Activated naive CD4-positive, alpha-beta T cell treated with anti-CD3 and anti-CD28 coated beads, Interleukin-2, amount 10 ng/mL, durations not matched to agents 7 days and 5 days (primary cell): ENCODE measurements at regions not wholly inside any gene's neighbourhood (a gene's known extent, or its start where the extent isn't known, plus 50 kb on each side); places are given as distances from the start of the nearest gene placed in this dataset.
"Not testable (repeated sequence)": the region's sequence is repeated elsewhere in the genome, so short reads cannot be mapped to it uniquely, and the experiment has no call there.

Experiments used
- CTCF ChIA-PET: fragments of 350-600 bp; sonication (Branson Sonifier 250); formaldehyde crosslinking; loops from one replicate; lab custom pipeline; 2021; ENCODE audit warnings: antibody characterized with exemption; lab: Charles Lee
- DNase-seq: peaks from one replicate; pipeline ENCODE4 v3.0.0-alpha.2; 2020
- H3K27ac Mint-ChIP-seq: one replicate; pipeline ENCODE4 v1.8.0; 2021; ENCODE audit warnings: mild to moderate bottlenecking, moderate library complexity, mixed read lengths
- H3K27me3 Mint-ChIP-seq: one replicate; pipeline ENCODE4 v1.8.0; 2021; ENCODE audit warnings: mild to moderate bottlenecking, mixed read lengths
- H3K36me3 Mint-ChIP-seq: one replicate; pipeline ENCODE4 v1.8.0; 2021; ENCODE audit warnings: mixed read lengths
- H3K4me1 Mint-ChIP-seq: one replicate; pipeline ENCODE4 v1.8.0; 2021; ENCODE audit warnings: mixed read lengths
- H3K4me3 Mint-ChIP-seq: one replicate; pipeline ENCODE4 v1.8.0; 2021; ENCODE audit warnings: mild to moderate bottlenecking, moderate library complexity, mixed read lengths
- H3K9me3 Mint-ChIP-seq: one replicate; pipeline ENCODE4 v1.8.0; 2021; ENCODE audit warnings: mixed read lengths

DNA sequence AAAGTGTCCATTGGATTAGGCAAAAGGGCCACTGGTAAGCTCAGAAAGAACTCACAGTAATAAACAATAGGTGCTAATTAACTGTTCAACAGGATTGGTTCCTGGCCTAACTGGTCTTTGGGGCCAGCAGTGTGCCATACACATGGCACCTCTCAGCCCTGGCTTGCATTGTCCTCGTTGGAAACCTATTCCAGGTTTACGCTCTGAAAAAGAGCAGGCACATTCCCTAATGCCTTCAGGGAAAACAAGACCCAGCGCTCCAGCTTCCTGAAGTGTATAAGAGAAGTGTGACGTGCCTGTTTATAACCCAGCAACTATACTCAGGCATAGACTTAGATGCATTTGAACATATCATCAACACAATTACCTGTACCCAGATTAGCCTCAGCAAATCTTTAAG is 51.9 kb upstream of the RBM47 start:
- no peaks in the 10 kb centered on the region for H3K9me3 Mint-ChIP-seq
- no peak overlapping the region for H3K4me3 Mint-ChIP-seq
- H3K36me3 Mint-ChIP-seq: no peaks in the 10 kb centered on the region
- H3K4me1 Mint-ChIP-seq: no peaks in the 10 kb centered on the region
- CTCF ChIA-PET: no interaction called here
- no peak for DNase-seq
- peaks cover 18% of the 10 kb centered on the region for H3K27me3 Mint-ChIP-seq
- no peak overlapping the region for H3K27ac Mint-ChIP-seq

DNA sequence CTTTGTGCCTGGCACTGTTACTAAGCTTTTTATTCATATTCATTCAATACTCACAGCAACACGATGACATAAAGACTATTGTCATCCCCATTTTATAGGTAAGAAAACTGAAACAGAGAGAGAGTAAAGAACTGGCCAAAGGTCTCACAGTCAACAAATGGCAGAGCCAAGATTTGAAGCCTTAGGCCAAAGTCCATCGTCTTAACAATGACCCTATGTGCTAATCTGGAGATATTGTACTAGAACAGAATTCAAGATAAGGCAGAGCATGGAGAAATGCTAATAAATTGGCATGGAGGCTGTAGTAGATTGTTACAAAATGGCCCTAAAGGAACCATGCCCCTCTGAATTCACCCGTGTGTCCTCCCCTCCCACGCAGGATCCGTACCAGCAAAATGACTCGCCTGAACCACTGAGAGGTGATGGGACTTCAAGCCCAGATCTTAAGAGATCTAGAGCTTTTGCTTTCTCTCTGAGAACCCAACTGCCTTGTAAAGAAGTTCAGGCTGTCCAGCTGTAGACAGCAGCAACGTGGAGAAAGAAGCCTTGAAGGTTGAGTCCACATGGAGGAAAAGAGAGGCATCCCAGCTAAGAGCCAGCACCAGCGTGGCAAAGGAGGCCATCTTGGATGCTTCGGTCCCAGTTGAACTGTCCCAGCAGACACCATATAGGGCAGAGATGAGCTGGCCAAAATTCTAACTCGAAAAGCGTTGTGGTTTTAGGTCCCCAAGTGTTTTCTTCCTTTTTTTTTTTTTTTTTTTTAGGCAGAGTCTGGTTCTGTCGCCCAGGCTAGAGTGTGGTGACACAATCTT is 52.8 kb upstream of the RBM47 start:
- CTCF ChIA-PET: no interaction called here
- no peak for DNase-seq
- Mint-ChIP-seq H3K9me3 (no peaks in the 10 kb centered on the region), H3K27ac (no peak overlapping the region), H3K27me3 (peaks cover 18% of the 10 kb centered on the region), H3K4me3 (no peak overlapping the region), H3K36me3 (no peaks in the 10 kb centered on the region), H3K4me1 (no peaks in the 10 kb centered on the region)

DNA sequence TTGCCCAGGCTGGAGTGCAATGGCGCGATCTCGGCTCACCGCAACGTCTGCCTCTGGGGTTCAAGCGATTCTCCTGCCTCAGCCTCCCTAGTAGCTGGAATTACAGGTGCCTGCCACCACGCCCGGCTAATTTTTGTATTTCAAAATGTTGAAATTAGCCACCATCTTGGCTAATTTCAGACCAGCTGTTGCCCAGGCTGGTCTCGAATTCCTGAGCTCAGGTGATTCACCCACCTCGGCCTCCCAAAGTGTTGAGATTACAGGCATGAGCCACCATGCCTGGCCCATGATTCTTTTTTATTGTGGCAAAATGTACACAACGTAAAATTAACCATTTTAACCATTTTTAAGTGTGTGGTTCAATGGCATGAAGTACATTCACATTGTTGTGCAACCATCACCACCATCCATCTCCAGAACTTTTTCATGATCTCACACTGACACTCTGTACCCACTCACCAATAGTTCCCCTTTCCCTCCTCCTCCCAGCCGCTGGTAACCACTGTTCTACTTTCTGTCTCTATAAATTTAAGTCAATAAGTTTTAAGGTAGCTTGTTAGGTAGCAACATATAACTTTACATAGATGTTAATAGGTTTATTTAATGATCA is 54.0 kb upstream of the RBM47 start:
- H3K4me1 Mint-ChIP-seq, H3K36me3 Mint-ChIP-seq, CTCF ChIA-PET: not testable (repeated sequence)

DNA sequence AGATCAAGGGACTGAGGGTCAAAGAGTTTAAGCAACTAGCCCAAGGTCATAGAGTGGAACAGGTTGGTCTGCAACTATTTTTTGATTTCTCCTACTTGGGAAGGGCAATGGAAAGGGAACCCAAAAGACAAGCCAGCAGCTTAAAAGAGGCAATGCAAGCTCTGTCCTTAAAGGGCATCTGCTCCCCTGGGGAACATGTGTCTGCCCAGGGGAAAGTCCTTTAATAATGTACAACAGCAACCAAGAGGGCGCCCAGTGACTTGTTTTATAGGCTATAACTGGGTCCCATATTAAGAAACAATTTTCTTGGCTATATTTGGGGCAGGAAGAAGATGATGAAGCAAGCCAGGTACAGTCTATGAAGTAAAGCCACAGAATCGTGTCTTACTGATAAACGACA is 54.7 kb upstream of the RBM47 start:
- CTCF ChIA-PET: no interaction called here
- Mint-ChIP-seq H3K4me3 (no peak overlapping the region), H3K9me3 (no peaks in the 10 kb centered on the region), H3K36me3 (no peaks in the 10 kb centered on the region), H3K4me1 (peaks cover 10% of the 10 kb centered on the region), H3K27me3 (peaks cover 11% of the 10 kb centered on the region), H3K27ac (no peak overlapping the region)
- DNase-seq: no peak

More for the DNA sequence above, 54.0 kb upstream of the RBM47 start:
- H3K9me3 Mint-ChIP-seq, H3K4me3 Mint-ChIP-seq, DNase-seq, H3K27ac Mint-ChIP-seq: not testable (repeated sequence)
- H3K27me3 Mint-ChIP-seq: peaks cover 18% of the 10 kb centered on the region

DNA sequence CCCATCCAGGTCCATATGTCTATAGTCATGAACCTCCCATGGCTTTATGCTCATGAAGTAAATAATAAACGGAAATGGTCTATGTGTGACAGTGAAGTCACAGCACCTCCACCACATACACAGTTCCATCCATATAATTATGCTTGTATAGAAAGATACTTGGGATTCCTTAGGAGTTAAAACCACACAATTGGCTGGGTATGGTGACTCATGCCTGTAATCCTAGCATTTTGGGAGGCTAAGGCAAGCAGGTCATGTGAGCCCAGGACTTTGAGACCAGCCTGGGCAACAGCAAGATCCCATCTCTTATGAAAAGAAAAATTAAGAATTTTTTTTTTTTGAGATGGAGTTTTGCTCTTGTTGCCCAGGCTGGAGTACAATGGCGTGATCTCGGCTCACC is 55.6 kb upstream of the RBM47 start:
- Mint-ChIP-seq H3K27ac (no peak overlapping the region), H3K9me3 (no peaks in the 10 kb centered on the region), H3K4me1 (peaks cover 10% of the 10 kb centered on the region), H3K36me3 (no peaks in the 10 kb centered on the region), H3K27me3 (peaks cover 11% of the 10 kb centered on the region), H3K4me3 (no peak overlapping the region)
- no peak for DNase-seq
- CTCF ChIA-PET: no interaction called here

DNA sequence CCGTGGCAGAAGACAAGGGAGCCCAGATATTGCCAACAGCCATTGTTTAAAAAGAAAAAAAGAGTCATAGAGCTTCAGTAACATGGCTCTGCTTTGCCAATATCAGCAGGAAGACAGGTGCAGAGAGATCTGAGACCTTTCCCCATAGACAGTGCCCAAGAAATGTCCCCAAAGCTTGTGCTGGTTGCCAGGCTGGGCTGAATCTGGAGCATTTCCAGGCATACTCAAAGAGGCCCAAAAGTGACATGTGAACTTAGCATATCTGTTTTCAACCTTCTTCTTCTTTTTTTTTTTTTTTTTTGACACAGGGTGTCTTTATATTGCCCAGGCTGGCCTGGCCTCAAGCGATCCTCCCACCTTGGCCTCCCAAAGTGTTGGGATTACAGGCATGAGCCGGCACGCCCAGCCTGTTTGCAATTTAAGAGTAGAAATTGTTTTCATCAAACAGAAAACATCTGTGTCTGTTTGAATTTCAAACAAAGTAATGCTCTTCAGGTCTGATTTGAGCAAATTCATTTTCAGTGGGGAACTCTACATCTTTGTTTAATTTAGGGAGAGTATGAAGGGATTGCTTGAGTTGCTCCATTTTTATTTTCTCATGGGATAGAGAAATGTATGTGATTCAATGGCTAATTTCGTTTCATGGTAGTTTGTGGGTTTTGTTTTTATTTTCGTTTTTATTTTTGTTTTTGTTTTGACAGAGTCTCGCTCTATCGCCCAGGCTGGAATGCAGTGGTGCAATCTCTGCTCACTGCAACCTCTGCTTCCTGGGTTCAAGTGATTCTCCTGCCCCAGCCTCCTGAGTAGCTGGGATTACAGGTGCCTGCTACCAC is 56.6 kb upstream of the RBM47 start:
- H3K27me3 Mint-ChIP-seq: peaks cover 7% of the 10 kb centered on the region
- peaks cover 10% of the 10 kb centered on the region for H3K4me1 Mint-ChIP-seq
- CTCF ChIA-PET: no interaction called here
- no peak overlapping the region for H3K4me3 Mint-ChIP-seq
- H3K36me3 Mint-ChIP-seq: no peaks in the 10 kb centered on the region
- H3K9me3 Mint-ChIP-seq: no peaks in the 10 kb centered on the region
- DNase-seq: no peak
- no peak overlapping the region for H3K27ac Mint-ChIP-seq

DNA sequence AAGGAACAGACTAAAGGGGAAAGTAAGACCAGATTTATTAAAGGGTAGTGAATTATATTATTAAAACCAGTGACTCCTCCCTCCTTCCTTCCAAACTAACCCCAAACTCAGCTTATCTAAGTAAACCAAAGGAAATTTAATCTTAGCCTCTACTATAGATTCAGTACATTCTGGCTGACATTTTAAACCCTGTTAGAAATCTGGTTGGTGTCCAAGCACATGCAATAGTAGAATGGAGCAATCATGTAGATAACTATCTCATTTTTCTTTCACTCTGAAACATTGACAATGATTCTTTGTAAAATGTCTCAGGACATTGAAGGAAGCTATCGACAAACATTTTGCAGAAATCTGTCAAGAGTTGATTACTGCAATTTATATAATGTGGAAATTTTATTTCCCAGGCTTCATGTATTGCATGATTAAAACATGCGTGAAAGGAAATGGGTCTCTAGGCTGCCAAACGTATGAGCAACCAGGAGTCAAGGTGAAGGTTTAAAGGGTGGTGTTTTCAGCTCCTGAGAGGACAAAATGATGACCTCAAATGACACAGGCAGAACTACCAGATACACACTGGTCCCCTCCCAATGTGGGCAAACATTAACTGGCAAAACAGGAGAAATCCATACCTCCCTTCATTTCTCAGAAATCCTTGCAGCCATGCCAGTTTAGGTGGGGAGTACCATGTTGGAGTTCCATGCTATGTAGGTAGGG is 58.2 kb upstream of the RBM47 start:
- Mint-ChIP-seq H3K4me3 (no peak overlapping the region), H3K27me3 (peaks cover 2% of the 10 kb centered on the region), H3K9me3 (no peaks in the 10 kb centered on the region), H3K27ac (no peak overlapping the region), H3K4me1 (peaks cover 10% of the 10 kb centered on the region), H3K36me3 (no peaks in the 10 kb centered on the region)
- DNase-seq: no peak
- CTCF ChIA-PET: no interaction called here

DNA sequence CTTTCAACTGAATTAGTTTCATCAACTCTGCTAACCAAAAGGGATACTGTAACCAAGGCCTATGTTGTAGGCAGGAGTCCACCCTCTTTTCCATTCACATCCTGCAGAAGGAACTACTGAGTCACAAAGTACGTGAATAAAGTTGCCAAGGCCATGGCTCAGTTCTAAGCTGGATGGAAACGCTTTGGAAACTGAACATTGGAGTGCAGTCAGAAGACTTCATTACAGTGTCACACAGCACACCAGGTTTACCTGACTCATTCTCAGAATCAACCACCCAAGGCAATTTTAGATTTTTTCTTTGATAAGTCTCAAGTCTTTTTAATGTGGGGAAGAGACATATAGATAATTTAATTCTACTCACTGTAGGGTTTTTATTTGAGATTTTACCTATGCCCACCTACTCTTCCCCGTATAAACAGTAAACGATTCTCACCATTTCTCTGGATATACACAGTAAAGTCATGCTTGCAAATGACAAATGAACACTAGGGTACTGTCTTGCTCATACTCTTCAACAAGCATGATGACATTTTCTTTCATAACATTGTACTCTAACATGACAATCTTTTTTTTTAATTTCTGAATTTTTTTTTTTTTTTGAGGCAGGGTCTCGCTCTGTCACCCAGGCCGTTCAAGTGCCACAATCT is 58.9 kb upstream of the RBM47 start:
- DNase-seq: no peak
- CTCF ChIA-PET: no interaction called here
- Mint-ChIP-seq H3K4me3 (no peak overlapping the region), H3K27ac (no peak overlapping the region), H3K4me1 (peaks cover 10% of the 10 kb centered on the region), H3K9me3 (no peaks in the 10 kb centered on the region), H3K27me3 (no peaks in the 10 kb centered on the region), H3K36me3 (no peaks in the 10 kb centered on the region)

DNA sequence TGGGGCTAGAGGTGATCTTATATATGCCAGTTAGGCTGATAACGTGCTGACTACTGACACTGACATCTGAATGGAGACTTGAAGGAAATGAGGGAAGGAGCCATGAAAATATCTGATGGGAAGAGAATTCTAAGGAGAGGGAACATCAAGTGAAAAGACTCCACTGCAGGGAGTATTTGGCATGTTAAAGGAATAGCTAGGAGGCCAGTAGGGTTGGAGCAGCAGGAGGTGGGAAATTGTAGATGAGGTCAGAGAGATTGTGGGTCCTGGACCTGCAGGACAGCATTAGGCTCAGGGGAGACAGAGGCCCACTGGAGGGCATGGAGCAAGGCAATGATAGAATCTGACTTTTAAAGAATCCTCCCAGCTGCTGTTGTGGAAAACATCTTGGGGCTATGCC is 55.8 kb upstream of the NSUN7 start:
- CTCF ChIA-PET: no interaction called here
- Mint-ChIP-seq H3K4me3 (no peak overlapping the region), H3K4me1 (no peaks in the 10 kb centered on the region), H3K27me3 (no peaks in the 10 kb centered on the region), H3K27ac (no peak overlapping the region), H3K36me3 (no peaks in the 10 kb centered on the region), H3K9me3 (no peaks in the 10 kb centered on the region)
- DNase-seq: no peak

DNA sequence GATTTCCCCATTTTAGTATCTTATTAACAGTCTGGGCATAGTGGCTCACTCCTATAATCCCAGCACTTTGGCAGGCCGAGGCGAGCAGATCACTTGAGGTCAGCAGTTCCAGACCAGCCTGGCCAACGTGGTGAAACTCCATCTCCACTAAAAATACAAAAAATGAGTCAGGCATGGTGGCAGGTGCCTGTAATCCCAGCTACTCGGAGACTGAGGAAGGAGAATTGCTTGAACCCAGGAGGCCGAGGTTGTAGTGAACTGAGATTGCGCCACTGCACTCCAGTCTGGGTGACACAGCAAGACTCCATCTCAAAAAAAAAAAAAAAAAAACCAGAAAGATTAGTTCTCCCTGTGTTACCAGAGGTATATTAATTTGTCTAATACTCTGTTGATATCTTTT is 52.3 kb upstream of the NSUN7 start:
- H3K27me3 Mint-ChIP-seq, H3K36me3 Mint-ChIP-seq: not testable (repeated sequence)

DNA sequence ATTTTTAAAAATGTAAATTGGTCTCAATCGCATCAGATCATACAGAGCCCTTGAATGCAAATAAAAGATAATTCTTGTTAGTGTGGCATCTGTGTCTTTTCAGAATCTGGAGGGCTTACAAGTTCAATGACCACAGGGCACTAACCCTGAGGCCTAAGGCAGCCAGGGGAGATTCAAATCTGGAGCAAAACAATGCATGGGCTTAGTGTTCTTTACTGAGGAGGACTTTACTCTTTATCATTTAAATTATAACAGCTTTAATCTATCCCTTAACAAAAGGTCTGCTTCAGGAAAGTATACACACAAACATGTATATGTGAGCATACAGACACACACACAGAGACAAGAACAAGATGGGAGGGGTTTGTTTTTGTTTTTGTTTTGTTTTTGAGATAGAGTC is 51.0 kb upstream of the NSUN7 start:
- Mint-ChIP-seq H3K27me3 (no peaks in the 10 kb centered on the region), H3K27ac (no peak overlapping the region), H3K4me1 (peaks cover 14% of the 10 kb centered on the region), H3K36me3 (no peaks in the 10 kb centered on the region), H3K9me3 (no peaks in the 10 kb centered on the region), H3K4me3 (no peak overlapping the region)
- CTCF ChIA-PET: no interaction called here
- DNase-seq: no peak

More for the DNA sequence above, 52.3 kb upstream of the NSUN7 start:
- H3K4me3 Mint-ChIP-seq, H3K27ac Mint-ChIP-seq, DNase-seq, H3K9me3 Mint-ChIP-seq, CTCF ChIA-PET, H3K4me1 Mint-ChIP-seq: not testable (repeated sequence)

DNA sequence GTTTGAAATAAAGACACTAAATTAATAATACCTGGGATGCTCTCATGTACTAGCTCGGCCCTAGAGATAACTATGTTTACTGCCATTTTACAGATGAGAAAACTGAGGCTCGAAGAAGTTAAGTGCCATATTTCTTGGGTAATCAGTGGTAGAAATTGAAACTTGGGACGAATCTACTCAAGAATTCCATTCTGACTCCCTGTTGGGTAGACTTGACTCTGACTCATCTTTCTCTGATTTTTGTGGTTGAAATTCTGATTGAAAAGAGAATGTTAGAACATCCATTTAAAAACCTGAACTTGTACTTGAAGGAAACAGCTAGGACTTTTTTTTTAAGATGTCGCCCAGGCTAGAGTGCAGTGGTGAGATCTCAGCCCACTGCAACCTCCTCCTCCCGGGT is 50.1 kb upstream of the NSUN7 start:
- no peak overlapping the region for H3K27ac Mint-ChIP-seq
- no peaks in the 10 kb centered on the region for H3K9me3 Mint-ChIP-seq
- peaks cover 14% of the 10 kb centered on the region for H3K4me1 Mint-ChIP-seq
- H3K27me3 Mint-ChIP-seq: peaks cover under 1% of the 10 kb centered on the region
- CTCF ChIA-PET: interaction anchor here (1.5 kb wide), 1 partner anchor 20 kb away, joined by 6 read pairs; no protein-coding TSS in a partner anchor
- no peak for DNase-seq
- H3K36me3 Mint-ChIP-seq: no peaks in the 10 kb centered on the region
- no peak overlapping the region for H3K4me3 Mint-ChIP-seq
